Umbilical cord (tissue), 1 donor: ENCODE measurements at regions not wholly inside any gene's neighbourhood (a gene's known extent, or its start where the extent isn't known, plus 50 kb on each side); places are given as distances from the start of the nearest gene placed in this dataset.
"Not testable (repeated sequence)": the region's sequence is repeated elsewhere in the genome, so short reads cannot be mapped to it uniquely, and the experiment has no call there.

ENCODE experiments used
- DNase-seq: peaks from one replicate; pipeline ENCODE4 v3.0.0-alpha.2; 2015; ENCODE audit warnings: low spot score

GRCh38 chr6:99141906-99142305, 194.2 kb upstream of the FBXL4 start:
- not testable (repeated sequence) for DNase-seq

- DNase-seq = no peak
These were observed 190.7 kb upstream of the FBXL4 start for GRCh38 chr6:99138445-99138844.

- DNase-seq = no peak
These were observed 189.6 kb upstream of the FBXL4 start for GRCh38 chr6:99137314-99137713.

GRCh38 chr6:99136488-99136887, 188.7 kb upstream of the FBXL4 start:
- DNase-seq = no peak

GRCh38 chr6:99132026-99132635, 184.4 kb upstream of the FBXL4 start:
- no peak for DNase-seq

GRCh38 chr6:99130897-99131873, 183.4 kb upstream of the FBXL4 start:
- DNase-seq = peak; percentile 27

- no peak for DNase-seq
These were observed 182.1 kb upstream of the FBXL4 start for GRCh38 chr6:99129835-99130234.

GRCh38 chr6:99121748-99122147, 174.0 kb upstream of the FBXL4 start:
- DNase-seq = peak; percentile 35

- no peak for DNase-seq
These were observed 172.9 kb upstream of the FBXL4 start for GRCh38 chr6:99120641-99121040.

- DNase-seq = peak; percentile 52
These were observed 171.6 kb upstream of the FBXL4 start for GRCh38 chr6:99119109-99120031.

- no peak for DNase-seq
These were observed 167.1 kb upstream of the FBXL4 start for GRCh38 chr6:99114769-99115406.

- DNase-seq = no peak
These were observed 163.8 kb upstream of the FBXL4 start for GRCh38 chr6:99111590-99111989.

GRCh38 chr6:99110029-99110428, 162.3 kb upstream of the FBXL4 start:
- peak; percentile 3 for DNase-seq

- no peak for DNase-seq
These were observed 156.5 kb upstream of the FBXL4 start for GRCh38 chr6:99104218-99104617.

- no peak for DNase-seq
These were observed 151.5 kb upstream of the FBXL4 start for GRCh38 chr6:99099243-99099642.

- no peak for DNase-seq
These were observed 148.4 kb upstream of the FBXL4 start for GRCh38 chr6:99096170-99096569.

- peak; percentile 18 for DNase-seq
These were observed 145.9 kb upstream of the FBXL4 start for GRCh38 chr6:99093456-99094190.

- no peak for DNase-seq
These were observed 144.7 kb upstream of the FBXL4 start for GRCh38 chr6:99092461-99092860.

- DNase-seq = no peak
These were observed 144.2 kb upstream of the FBXL4 start for GRCh38 chr6:99091985-99092384.

- no peak for DNase-seq
These were observed 132.4 kb upstream of the FBXL4 start for GRCh38 chr6:99080191-99080590.

GRCh38 chr6:99079058-99079457, 131.3 kb upstream of the FBXL4 start:
- no peak for DNase-seq
